Nephron (organoid): ENCODE measurements at regions not wholly inside any gene's neighbourhood (a gene's known extent, or its start where the extent isn't known, plus 50 kb on each side); places are given as distances from the start of the nearest gene placed in this dataset.
A peak's percentile ranks its signal among the peaks of the same experiment; 100 is the strongest.

Experiments used
- H3K27ac Mint-ChIP-seq, 3 experiments: 2 replicates each; pipeline ENCODE4 v1.8.0; 2020; ENCODE audit warnings: mixed read lengths in 3 of 3, mild to moderate bottlenecking in 2 of 3, moderate library complexity in 1 of 3
- H3K27me3 Mint-ChIP-seq: 2 replicates; pipeline ENCODE4 v1.8.0; 2021; ENCODE audit warnings: low read depth, mild to moderate bottlenecking, moderate library complexity, mixed read lengths
- H3K36me3 Mint-ChIP-seq: 2 replicates; pipeline ENCODE4 v1.8.0; 2020; ENCODE audit warnings: low read depth, mixed read lengths
- H3K4me1 Mint-ChIP-seq: 2 replicates; pipeline ENCODE4 v1.8.0; 2020; ENCODE audit warnings: mixed read lengths
- H3K4me3 Mint-ChIP-seq, 3 experiments: 2 replicates each; pipeline ENCODE4 v1.8.0; 2020; ENCODE audit warnings: mild to moderate bottlenecking in 3 of 3, mixed read lengths in 3 of 3, moderate library complexity in 2 of 3
- H3K9me3 Mint-ChIP-seq: 2 replicates; pipeline ENCODE4 v1.8.0; 2020; ENCODE audit warnings: mixed read lengths
- TF ChIP-seq, protein P1 (sequence below), 3 experiments: fragments of 200-600 bp; sonication (generic); IDR thresholded peaks; one replicate each; pipeline ENCODE4 v1.5.0; 2021; ENCODE audit warnings: antibody characterized with exemption in 3 of 3; ENCODE audit not compliant: unreplicated experiment in 3 of 3

DNA sequence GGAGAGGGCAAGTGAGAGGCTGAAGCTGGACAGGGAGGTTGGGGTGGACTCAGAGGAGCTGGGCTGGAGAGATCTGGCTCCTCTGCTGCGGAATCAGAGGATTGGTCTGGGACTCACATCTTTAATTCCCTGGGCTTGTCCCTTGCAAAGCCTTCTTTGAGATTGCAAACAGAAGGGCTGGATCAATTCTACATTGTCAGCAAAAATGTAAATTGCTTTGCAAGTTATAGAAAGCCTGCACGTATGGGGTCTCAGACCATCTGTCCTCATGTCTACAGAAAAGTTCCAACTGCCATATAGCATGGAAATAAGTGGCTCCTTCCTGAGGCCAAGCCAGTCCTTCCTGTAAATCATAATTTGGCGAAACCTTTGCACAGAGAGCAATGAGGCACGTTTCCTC is 449.6 kb downstream of the UBE2NL start:
- no peaks in the 10 kb centered on the region for H3K36me3 Mint-ChIP-seq
- H3K4me3 Mint-ChIP-seq, result no peak overlapping the region
- peaks cover 21% of the 10 kb centered on the region for H3K9me3 Mint-ChIP-seq
- H3K27me3 Mint-ChIP-seq, result no peaks in the 10 kb centered on the region
- no peaks in the 10 kb centered on the region for H3K4me1 Mint-ChIP-seq
- TF ChIP-seq, protein P1, sequence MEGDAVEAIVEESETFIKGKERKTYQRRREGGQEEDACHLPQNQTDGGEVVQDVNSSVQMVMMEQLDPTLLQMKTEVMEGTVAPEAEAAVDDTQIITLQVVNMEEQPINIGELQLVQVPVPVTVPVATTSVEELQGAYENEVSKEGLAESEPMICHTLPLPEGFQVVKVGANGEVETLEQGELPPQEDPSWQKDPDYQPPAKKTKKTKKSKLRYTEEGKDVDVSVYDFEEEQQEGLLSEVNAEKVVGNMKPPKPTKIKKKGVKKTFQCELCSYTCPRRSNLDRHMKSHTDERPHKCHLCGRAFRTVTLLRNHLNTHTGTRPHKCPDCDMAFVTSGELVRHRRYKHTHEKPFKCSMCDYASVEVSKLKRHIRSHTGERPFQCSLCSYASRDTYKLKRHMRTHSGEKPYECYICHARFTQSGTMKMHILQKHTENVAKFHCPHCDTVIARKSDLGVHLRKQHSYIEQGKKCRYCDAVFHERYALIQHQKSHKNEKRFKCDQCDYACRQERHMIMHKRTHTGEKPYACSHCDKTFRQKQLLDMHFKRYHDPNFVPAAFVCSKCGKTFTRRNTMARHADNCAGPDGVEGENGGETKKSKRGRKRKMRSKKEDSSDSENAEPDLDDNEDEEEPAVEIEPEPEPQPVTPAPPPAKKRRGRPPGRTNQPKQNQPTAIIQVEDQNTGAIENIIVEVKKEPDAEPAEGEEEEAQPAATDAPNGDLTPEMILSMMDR (IDR thresholded peaks at IDR 0.05; ENCODE audit: unreplicated experiment in 3 of 3), result no peak
- H3K27ac Mint-ChIP-seq, result no peak overlapping the region

DNA sequence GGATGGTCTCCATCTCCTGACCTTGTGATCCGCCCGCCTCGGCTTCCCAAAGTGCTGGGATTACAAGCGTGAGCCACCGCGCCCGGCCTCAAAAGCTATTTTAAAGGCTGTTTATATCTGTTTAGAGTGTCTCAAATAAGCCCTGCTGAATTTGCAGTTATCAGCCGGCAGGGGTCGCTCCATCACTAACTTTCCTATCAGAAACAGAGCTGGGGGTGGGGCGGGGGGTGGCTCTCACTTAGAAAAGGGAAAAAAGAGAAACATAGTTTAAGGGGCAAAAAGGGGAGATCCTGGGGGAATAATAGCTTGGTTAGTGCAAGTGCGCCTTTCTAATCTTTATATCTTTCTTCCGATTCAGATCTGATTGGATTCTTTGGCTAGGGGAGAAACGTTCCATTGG is 450.7 kb downstream of the UBE2NL start:
- TF ChIP-seq, protein P1 (IDR thresholded peaks at IDR 0.05; ENCODE audit: unreplicated experiment in 3 of 3), result no peak
- no peaks in the 10 kb centered on the region for H3K4me1 Mint-ChIP-seq
- no peaks in the 10 kb centered on the region for H3K36me3 Mint-ChIP-seq
- H3K4me3 Mint-ChIP-seq, result no peak overlapping the region
- no peaks in the 10 kb centered on the region for H3K27me3 Mint-ChIP-seq
- peaks cover 24% of the 10 kb centered on the region for H3K9me3 Mint-ChIP-seq
- H3K27ac Mint-ChIP-seq, result no peak overlapping the region

DNA sequence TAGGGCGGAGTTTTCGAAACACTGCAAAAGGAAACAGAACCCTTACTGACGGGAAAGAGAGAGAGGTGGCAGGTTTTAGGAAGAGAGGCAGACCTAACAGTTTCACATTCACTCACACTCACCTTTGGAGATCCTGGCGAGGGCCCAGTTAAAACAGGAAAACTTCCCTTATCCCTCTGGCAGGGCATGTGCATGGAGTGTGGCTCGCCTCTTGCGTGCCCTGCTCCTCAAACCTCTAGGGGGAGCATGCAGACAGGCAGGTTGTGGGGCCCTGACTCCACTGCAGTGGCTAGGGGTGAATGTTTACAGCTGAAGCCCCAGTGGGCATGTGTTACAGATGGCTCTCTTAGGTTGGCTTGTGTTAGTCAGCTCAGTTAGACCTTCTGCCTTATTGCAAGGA is 451.5 kb downstream of the UBE2NL start:
- Mint-ChIP-seq H3K36me3 (no peaks in the 10 kb centered on the region), H3K27me3 (no peaks in the 10 kb centered on the region), H3K4me1 (no peaks in the 10 kb centered on the region), H3K4me3 (no peak overlapping the region), H3K9me3 (peaks cover 27% of the 10 kb centered on the region), H3K27ac (no peak overlapping the region)
- TF ChIP-seq, protein P1 (IDR thresholded peaks at IDR 0.05; ENCODE audit: unreplicated experiment in 3 of 3), result no peak

DNA sequence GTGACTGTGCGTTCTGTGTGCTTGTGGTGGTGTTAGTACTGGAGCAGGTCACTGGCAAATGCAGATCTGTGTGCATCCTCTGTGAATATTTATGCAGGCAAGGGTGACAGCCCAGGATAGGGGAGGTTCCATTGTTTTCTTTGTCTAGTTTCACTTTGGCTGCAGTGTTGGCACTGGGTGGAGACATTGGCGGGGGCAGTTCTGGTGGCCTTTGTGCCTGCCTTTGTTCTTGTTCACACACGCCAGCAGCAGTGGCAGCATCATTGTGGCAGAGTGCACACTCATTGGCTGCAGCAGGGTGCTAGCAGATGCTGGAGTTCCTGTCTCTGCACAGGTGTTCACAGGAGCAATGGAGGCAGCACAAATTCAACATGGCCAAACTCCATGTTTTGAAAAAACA is 495.3 kb downstream of the UBE2NL start:
- no peak overlapping the region for H3K27ac Mint-ChIP-seq
- no peaks in the 10 kb centered on the region for H3K4me1 Mint-ChIP-seq
- H3K9me3 Mint-ChIP-seq, result peaks cover 10% of the 10 kb centered on the region
- TF ChIP-seq, protein P1 (IDR thresholded peaks at IDR 0.05; ENCODE audit: unreplicated experiment in 3 of 3), result no peak
- H3K27me3 Mint-ChIP-seq, result no peaks in the 10 kb centered on the region
- H3K4me3 Mint-ChIP-seq, result no peak overlapping the region
- no peaks in the 10 kb centered on the region for H3K36me3 Mint-ChIP-seq

DNA sequence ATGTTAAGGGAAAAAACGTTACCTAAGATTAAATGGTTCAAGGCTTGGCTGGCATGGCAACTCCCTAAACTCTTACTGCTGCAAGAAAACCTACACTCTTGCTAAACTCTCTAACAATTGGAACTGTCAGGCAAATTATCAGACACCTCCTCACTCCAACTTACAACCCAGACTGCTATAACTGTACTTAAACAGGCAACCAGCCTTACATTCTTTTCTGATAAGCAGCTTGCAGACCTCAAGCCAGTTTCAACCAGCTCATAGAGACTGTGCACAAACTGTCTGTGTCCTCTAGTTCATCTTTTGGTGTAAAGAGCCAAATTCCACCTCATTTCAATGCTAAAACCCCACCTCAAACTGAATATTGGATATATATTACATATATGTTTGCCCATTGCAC is 504.9 kb downstream of the UBE2NL start:
- H3K27ac Mint-ChIP-seq, result peak overlapping the region in 1 of 3 experiments; percentile 8
- no peaks in the 10 kb centered on the region for H3K27me3 Mint-ChIP-seq
- no peaks in the 10 kb centered on the region for H3K9me3 Mint-ChIP-seq
- H3K4me3 Mint-ChIP-seq, result no peak overlapping the region
- TF ChIP-seq, protein P1 (IDR thresholded peaks at IDR 0.05; ENCODE audit: unreplicated experiment in 3 of 3), result no peak
- H3K4me1 Mint-ChIP-seq, result no peaks in the 10 kb centered on the region
- H3K36me3 Mint-ChIP-seq, result no peaks in the 10 kb centered on the region
